Endothelial cell of umbilical vein (primary cell): ENCODE measurements at regions not wholly inside any gene's neighbourhood (a gene's known extent, or its start where the extent isn't known, plus 50 kb on each side); places are given as distances from the start of the nearest gene placed in this dataset.

Experiments used
- CTCF ChIP-seq, 2 donors: IDR thresholded peaks; 1 replicate in 1 of 2; 2 replicates in 1 of 2; pipeline ENCODE4 v1.5.1; 2011; ENCODE audit warnings: low read length in 2 of 2, mild to moderate bottlenecking in 2 of 2, moderate library complexity in 2 of 2, control low read depth in 1 of 2, inconsistent platforms in 1 of 2, low read depth in 1 of 2; ENCODE audit not compliant: insufficient read depth in 1 of 2; ENCODE audit errors: extremely low read depth in 1 of 2
- EZH2 ChIP-seq: IDR thresholded peaks from 2 replicates; pipeline ENCODE4 v1.6.1; 2012; ENCODE audit warnings: borderline replicate concordance, low read depth, mild to moderate bottlenecking, moderate library complexity, low read length, inconsistent platforms; ENCODE audit not compliant: severe bottlenecking

- no peak for TF ChIP-seq CTCF (IDR thresholded peaks at IDR 0.05; ENCODE audit: extremely low read depth in 1 of 2, insufficient read depth in 1 of 2, low read depth in 1 of 2, low read length in 2 of 2)
- TF ChIP-seq EZH2 = no peak
These were observed 620.9 kb upstream of the CDH8 start for GRCh38 chr16:62657116-62657515.
